GM21360 (cell line): ENCODE measurements at regions not wholly inside any gene's neighbourhood (a gene's known extent, or its start where the extent isn't known, plus 50 kb on each side); places are given as distances from the start of the nearest gene placed in this dataset.
A peak's percentile ranks its signal among the peaks of the same experiment; 100 is the strongest.
"Not testable (repeated sequence)": the region's sequence is repeated elsewhere in the genome, so short reads cannot be mapped to it uniquely, and the experiment has no call there.

Experiments
- ATAC-seq: cut with Tn5 transposase; IDR thresholded peaks from one replicate; pipeline ENCODE4 v1.9.1; 2021; ENCODE audit warnings: mild to moderate bottlenecking, moderate library complexity; ENCODE audit not compliant: unreplicated experiment

DNA sequence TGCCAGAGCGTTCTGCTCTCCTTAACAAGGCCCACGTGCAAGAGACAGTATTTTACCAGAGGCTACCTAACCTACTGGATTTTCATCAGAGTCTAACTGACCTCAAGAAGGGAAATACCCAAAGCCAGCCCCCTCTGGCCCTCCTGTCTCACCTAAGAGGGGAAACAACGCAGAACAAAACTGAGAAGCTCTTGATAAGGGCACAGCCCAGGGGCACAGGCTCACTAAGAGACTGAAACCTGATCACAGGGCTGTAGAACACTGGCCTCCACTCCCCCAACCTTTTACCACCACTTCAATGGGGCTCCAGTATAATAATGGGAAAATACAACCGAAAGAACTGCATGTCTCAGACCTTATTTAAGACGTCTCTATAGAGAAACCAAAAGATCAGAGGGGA lies 449.5 kb upstream of the CAMK1G start:
- ATAC-seq = peak; percentile 70

DNA sequence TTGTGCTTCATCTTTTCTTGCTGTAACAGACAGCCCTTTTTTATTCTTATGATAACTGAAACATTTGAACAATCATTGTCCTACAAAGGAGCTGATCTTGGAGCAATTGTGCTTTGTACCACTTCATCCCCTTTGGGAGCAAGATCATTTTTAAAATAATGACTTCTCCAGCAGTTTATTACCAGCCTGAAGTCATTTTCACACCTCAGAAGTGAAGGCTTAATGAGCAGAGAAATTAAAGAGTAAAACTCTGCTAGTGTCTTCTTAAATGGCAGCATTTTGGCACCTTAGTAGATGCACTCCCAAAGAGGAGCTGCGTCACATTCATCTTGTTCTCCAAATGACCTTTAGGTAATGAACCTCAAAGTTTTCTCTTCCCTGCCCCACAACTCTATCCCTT lies 439.6 kb upstream of the CAMK1G start:
- ATAC-seq = no peak

DNA sequence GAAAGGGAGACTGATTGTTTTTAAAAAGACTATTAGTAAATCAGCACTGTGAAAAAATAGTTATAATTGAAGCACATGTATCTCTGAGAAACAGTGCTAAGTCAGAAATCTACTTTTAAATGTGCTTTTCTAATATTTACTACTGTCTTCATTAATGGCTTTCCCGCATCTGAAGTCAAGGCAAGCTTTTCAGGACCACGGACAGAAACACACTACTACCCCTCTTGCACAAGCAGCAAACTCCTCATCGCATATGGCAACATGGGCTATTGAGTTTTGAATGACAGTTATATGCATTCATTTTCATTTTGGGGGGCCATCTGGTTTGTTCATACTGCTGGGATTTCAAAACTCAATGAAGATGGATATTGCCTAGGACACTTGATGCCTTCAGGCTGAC lies 433.4 kb upstream of the CAMK1G start:
- ATAC-seq = no peak

DNA sequence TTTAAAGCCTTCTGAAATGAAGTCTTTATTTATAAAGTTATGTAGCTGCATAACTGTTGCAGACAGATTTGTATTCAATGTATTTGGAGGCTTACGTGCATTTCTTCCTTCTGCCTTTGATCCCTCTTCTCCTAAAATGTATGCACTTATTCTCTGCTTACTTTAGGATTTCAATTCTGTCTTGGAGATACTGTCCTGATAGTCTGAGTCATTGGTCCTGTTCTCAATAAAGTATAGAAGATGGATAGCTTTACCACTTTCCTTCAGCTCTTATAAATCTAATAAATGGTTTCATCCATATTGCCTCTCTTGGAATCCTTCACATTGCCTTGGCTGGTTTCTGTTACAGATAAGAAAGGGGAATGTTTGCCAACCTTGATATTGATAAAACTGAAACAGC lies 430.1 kb upstream of the CAMK1G start:
- ATAC-seq = no peak

DNA sequence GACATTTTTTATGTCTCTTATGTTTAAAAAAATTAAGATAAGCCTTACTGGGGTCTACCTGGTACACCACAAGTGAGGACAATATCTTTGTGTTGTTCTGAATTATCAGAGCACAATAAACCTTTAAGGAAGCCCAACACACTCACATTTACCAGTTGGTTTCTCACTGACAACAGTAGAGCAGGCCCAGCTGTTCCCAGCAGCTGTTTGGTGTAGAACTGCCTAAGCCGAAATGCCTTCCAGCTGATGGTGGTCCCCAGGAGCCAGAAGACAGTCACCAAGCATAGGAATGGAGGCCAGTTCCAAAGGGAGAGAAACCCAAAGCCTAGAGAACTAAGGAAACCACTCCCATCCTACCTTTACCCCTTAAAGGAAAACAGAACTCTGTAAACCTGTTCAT lies 428.6 kb upstream of the CAMK1G start:
- no peak for ATAC-seq

DNA sequence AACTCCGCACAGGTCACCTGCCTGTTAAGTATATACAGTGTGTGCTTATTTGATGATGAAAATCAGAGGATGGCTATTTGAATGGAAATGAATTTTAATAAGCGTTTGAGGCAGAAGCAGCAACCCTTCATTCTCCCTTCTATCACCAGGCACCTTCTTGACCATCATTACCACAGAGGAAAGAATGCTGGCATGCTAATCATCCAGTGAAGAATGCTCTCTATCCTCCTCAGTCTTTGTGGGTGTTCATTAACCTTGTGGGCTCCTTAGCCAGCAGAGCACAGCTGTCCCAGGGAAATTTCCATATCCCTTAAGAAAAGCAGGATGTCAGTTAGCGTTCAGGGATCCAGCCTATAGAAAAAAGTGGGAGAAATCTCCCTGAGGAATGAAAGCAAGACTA lies 428.0 kb upstream of the CAMK1G start:
- ATAC-seq = no peak

DNA sequence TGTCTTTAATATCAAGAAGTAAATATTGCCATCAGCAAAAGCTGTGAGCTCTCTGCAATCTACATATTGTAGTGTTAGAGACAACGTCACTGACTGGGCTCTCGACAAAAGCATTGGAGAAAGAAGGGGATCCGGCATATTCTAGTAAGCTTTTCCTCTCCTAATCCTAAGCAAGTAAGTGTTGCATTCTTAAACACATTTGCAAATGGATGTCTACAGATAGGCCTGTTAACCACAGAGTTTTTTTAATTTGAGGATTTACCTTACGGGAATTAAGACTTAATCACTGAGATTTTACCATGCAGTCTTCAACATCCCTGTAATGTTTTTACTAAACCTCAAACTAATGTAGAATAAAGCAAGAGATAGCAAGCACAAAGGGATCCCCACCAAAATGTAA lies 426.5 kb upstream of the CAMK1G start:
- ATAC-seq = no peak

DNA sequence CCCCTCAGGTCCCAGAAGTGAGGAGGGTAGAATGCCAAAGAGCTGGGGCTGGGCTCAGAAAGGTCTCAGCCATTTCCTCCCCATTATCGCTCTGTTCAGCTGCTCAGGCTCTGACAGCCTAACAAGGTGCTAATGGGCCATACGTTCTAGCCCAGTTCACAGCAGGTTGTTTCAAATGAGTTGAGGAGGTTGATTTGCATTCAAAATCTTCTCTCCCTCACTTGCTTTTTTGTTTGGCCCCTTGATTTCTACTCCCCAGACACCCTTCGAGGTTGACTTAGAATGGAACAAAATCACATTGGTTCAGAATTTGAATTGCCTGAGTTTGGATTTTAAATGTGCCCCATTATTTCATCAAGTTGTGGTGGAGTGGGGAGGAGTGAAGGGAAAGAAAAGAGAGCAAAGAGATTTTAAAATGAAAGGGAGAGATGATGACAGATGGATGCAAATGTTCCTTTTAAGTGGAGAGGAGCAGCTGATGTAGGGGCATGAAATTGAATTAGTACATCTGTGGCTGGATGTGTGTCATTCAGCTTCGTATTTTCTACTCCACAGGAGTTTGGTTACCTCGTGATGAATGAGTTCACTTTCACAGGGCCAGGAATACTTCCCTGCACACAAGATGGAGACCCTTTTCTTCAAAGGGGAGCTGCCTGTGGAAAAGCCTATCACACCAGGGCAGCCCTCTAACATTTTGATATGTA lies 425.8 kb upstream of the CAMK1G start:
- no peak for ATAC-seq

DNA sequence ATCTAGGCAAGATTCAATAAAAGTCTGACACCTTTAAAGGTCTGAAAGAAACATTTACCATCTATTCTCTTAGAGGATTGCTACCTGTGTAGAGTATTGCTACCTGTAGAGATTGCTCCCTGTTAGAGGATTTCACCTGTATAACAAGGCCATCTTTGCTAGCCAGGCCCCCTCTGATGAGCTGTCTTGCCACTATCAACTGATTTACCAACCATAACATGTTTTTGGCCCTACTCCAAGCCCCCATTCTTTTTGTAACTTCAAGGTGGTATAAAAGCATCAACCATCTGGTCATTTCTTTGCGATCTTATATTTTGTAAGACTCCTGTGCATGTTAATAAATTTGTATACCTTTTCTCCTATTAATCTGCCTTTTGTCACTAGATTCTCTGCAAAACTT lies 424.7 kb upstream of the CAMK1G start:
- no peak for ATAC-seq

DNA sequence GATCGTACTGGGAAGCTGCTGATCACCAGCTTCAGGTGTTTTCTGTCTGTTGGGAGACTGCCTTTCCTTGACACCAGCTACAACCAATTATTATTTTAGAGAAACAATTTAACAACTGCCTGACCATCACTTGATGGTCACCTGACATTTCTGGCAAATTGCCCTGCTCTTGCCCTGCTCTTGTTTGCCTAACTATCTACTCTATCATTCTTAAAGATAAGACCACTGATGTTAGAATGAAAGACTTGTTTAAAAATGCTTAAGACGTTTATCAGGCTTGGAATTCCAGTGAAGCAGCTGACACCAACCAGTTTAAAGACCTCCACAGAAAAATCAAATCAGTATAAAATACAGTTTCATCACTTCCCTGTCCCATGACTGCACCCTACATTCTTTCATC lies 423.3 kb upstream of the CAMK1G start:
- no peak for ATAC-seq

DNA sequence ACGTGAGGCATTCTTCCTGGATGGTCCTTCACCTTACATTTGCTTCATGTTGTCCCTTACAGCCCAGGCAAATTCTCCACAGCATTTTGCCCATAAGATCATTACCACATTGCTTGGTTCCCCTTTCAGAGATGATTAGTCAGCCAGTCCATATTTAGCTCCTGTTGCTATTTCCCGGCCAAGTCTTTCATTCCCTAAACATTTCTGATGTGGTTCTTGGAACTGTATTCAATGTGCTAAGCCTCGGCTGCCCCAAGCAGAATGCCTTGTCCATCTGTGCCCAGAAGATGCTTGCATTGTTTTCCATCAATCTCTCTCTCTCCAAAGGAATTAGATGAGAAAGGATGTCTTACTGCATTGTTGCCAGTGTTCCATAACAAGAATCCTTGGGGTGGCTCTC lies 420.9 kb upstream of the CAMK1G start:
- no peak for ATAC-seq

DNA sequence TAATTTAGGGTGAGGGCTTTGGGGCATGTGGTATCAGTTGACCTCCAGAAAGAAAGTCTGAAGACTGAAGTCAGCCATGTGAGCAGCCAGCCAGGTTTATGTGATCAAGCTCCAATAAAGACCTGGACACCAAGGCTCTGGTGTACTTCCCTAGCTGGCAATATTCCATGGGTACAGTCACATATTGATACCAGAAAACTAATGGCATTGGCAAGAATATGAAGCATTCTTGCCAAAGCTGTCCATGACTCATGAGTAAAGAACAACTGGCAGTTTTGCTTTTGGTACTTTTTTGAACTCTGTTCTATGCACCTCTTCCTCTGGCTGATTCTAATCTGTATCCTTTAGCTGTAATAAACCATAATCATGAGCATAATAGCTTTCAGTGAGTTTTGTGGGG lies 415.3 kb upstream of the CAMK1G start:
- ATAC-seq = no peak

DNA sequence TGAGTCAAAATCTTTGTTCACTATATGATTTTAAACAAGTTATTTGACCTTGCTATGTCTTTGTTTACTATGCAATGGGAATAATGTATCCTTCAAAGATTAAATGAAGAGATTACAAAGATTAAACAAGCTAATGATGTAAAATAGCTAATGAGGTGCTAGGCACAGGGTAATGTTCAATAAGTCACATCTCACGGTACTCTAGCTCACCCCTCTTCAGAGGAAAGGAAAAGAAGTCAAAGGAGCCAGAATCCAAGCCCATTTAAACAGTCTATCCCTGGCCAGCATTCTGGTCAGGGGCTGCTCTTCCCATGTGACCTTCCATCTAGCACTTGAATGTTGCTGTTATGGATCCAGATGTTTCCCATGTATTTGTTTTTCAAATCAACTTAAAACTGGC lies 412.4 kb upstream of the CAMK1G start:
- no peak for ATAC-seq

DNA sequence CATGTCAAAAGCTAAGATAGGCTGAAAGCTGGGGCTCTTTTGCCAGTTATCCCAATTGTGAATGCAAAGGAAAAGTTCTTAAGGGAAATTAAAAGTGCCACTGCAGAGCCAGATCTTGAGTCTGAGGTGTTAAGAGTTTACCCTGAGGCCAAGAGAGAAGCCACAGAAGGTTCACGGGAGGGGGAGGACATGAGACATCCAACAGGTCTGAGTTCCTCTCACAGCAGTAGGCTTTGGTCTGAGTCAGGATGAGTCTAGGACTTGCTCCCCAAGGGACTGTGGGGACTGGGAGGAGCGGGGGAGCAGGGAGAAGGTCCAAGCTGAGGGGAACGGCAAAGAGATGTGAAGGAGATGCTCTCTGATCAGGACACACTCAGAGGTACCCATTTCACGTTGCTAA lies 411.2 kb upstream of the CAMK1G start:
- ATAC-seq = no peak

DNA sequence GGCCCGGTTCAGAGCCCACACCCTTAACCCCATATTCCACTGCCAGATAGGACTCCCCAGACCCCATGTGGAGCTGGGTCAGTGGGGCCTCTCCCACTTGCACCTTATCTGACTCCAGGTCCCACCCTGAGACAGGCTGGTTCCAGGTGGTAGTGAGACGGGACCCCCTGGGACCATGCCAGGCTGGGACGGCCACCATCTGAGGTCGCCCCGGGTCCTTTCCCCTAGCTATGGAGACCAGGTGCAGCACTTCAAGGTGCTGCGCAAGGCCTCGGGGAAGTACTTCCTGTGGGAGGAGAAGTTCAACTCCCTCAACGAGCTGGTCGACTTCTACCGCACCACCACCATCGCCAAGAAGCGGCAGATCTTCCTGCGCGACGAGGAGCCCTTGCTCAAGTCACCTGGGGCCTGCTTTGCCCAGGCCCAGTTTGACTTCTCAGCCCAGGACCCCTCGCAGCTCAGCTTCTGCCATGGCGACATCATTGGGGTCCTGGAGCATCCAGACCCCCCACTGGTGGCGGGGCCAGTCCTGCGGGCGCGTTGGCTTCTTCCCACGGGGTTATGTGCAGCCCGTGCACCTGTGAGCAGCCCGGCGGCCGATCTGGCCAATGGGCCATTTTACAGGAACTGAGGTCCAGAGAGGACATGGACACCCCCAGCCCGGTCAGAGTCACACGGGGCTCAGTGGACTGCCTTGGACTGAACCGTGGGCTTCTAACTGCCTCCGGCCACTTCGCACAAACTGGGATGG lies 410.5 kb upstream of the CAMK1G start:
- ATAC-seq = not testable (repeated sequence)

DNA sequence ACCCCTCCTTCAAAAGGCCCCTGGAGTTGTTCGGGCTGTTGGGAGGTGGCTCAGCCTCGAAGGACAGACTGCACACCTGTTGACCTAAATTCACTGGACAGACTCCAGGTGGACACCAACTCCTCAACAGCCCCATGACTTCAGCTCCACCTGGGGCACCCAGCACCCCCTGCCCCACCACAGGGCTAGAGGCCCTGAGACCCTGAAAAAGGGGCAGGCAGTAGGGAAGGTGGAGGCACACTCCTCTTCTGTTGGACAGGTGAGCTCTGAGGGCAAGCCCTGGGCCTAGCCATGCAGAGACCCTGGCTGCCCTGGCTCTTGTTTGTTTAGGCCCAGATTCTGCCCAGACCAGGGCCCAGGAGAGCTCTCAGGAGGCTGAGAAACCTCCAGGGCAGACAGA lies 409.7 kb upstream of the CAMK1G start:
- not testable (repeated sequence) for ATAC-seq

DNA sequence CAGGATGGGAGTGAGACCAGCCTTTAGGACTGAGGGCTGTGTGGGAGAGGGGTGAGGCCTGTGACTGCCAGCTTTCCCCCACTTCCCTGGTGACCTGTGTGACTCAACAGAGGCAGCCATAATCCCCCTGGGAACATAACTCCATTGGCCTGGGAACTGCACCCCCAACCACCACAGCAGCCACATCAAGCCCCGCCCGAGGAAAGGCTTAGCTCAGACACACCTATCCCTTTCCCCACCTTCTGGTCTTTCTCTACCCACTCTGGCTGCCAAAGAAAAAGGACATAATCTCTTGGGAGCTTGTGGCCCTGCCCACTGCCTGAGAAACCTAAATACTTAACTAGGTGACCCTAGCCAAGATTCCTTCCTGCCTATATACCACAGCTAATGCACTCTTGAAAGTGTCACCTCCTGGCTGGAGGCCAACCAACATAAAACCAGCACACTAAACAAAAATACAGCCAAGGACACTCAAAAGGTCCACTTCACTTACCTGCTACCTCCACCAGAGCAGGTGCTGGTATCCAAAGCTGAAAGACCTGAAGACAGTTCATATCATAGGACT lies 406.6 kb upstream of the CAMK1G start:
- ATAC-seq = no peak

DNA sequence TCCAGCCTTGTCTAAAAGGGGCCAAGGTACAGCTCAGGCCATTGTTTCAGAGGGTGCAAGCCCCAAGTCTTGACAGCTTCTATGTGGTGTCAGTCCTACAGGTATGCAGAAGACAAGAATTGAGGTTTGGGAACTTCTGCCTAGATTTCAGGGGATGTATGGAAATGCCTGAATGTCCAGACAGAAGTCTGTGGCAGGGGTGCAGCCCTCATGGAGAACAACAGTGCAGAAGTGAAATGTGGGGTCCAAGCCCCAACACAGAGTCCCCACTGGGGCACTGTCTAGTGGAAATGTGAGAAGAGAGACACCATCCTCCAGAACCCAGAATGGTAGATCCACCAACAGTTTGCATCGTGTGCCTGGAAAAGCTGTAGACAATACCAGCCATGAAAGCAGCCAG lies 400.3 kb upstream of the CAMK1G start:
- ATAC-seq = no peak

DNA sequence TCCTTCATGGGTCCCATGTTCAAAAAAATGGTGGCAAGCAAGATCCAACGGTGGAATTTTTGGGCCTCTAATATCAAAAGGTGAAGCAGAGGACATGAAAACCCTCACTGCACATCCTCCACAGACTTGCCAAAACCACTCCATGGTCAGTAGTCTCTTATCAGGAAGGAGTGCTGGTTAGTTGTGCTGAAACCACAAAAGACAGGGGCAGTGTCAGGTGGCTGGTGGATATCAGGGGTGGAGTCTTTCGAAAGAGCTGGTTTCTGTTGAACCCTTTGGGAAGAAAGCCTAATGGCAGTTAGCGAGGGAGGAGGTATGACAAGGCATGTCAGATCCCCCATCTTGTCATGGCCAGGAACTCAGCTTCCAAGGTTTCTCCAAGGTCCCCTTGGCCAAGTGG lies 395.9 kb upstream of the CAMK1G start:
- ATAC-seq = no peak

DNA sequence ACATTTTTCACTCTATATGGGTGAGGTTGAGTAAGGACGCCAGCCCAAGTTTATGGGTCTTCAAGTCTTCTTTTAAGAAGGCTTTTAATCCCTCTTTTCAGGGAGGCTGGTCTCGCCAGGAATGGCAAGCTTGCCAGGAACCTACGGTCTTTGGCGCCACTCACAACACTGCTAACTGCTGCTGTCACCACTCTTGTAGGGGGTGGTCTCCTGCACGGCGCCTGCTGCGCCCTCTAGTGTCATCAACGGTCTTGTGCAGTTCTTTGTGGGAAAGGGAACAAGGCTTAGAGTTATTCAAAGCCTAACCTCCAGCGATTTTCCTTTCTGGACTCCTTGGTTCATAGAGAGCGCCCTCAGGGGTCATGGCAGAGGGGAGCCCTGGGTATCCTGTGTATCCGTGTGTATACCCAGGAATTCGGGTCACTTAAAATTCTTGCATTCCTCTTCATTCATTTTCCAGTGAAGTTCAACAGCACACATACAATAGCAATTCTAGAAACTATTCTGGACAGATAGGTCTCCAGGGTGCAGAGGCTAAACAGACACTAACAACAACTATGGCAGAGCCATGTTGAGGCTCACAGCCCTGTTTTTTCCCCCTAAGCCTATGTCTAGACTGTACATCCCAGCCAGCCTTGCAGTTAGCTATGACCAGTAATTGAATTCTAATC lies 392.8 kb upstream of the CAMK1G start:
- peak; percentile 93 for ATAC-seq

DNA sequence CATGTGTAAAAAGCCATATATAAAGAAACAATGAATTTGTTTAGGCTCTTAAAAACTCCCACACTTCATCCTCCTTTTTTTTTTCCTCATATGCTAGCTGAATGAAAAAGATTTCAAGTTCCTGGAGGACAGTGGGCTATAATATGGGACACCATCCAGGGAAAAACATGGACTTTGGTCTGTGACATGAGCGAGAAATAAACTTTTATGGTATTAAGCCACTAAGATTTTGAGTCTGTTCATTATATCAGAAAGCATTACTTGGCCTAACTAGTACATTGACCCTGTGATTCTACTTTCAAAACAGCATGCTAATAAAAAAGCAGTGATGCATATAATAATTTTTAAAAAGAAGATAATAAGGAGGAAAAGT lies 392.3 kb upstream of the CAMK1G start:
- no peak for ATAC-seq

DNA sequence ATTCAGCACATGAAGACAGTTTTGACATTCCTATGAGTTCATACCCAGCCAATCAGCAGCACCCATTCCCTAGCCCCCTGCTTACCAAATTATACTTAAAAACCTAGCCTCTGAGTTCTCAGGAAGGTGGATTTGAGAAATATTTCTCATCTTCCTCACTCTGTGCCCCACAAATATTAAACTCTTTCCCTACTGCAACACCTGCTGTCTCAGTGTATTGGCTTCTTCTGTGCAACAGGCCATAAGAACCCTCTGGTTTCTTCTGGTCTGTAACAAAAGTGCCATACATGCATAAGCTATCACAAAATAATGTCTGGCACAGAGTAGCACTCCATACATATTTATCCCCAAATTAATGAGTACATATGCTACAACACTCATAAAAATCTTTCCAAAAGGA lies 387.4 kb upstream of the CAMK1G start:
- no peak for ATAC-seq
